ENCODE measurements at regions not wholly inside any gene's neighbourhood (a gene's known extent, or its start where the extent isn't known, plus 50 kb on each side); places are given as distances from the start of the nearest gene placed in this dataset.

DNA sequence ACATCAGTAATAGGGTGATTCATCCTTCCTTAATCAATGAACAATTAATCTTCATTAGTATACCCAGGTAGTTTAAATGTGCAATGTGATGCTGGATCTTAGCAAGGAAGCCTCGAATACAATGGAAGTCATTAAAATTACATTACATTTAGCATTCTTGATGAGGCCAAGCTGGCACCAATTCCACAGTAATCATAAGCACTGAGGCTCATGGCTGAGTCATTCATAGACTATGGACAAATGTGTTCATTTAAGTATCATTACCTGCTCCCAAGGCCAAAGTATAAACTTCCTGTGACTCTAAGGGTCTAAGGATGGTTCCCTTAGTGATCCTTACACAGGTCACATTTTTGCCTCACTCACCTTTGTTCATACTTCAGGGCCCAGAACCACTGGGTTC lies 266.4 kb upstream of the CDIN1 start:
- TF ChIP-seq EZH2 (IDR thresholded peaks at IDR 0.05; ENCODE audit: borderline replicate concordance, insufficient read depth, low read depth, low read length, poor library complexity, severe bottlenecking), result no peak
- TF ChIP-seq, protein P1, sequence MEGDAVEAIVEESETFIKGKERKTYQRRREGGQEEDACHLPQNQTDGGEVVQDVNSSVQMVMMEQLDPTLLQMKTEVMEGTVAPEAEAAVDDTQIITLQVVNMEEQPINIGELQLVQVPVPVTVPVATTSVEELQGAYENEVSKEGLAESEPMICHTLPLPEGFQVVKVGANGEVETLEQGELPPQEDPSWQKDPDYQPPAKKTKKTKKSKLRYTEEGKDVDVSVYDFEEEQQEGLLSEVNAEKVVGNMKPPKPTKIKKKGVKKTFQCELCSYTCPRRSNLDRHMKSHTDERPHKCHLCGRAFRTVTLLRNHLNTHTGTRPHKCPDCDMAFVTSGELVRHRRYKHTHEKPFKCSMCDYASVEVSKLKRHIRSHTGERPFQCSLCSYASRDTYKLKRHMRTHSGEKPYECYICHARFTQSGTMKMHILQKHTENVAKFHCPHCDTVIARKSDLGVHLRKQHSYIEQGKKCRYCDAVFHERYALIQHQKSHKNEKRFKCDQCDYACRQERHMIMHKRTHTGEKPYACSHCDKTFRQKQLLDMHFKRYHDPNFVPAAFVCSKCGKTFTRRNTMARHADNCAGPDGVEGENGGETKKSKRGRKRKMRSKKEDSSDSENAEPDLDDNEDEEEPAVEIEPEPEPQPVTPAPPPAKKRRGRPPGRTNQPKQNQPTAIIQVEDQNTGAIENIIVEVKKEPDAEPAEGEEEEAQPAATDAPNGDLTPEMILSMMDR (IDR thresholded peaks at IDR 0.05), result no peak
